Heart right ventricle (tissue), 16 donors: ENCODE measurements at regions not wholly inside any gene's neighbourhood (a gene's known extent, or its start where the extent isn't known, plus 50 kb on each side); places are given as distances from the start of the nearest gene placed in this dataset.

ENCODE experiments used
- ATAC-seq, 8 donors: fragments of 200-7000 bp; cut with Tn5 transposase; one replicate each; pipeline ENCODE4 v1.9.1; 2020; ENCODE audit warnings: mild to moderate bottlenecking in 8 of 8, moderate library complexity in 8 of 8, moderate number of reproducible peaks in 1 of 8
- DNase-seq, 2 donors: peaks; one replicate each; pipeline ENCODE4 v3.0.0-alpha.2; 2020
- H3K27ac ChIP-seq, 10 donors: fragments of 200-600 bp; sonication (generic) in 2 of 10; one replicate each; pipeline versions ENCODE4 v1.5.0 to v1.8.0; 2020 to 2022; ENCODE audit warnings: mild to moderate bottlenecking in 3 of 10
- H3K27me3 ChIP-seq, 7 donors: fragments of 200-600 bp; one replicate each; pipeline ENCODE4 v1.8.0; 2021 to 2022; ENCODE audit warnings: mild to moderate bottlenecking in 2 of 7
- H3K36me3 ChIP-seq, 9 donors: fragments of 200-600 bp; sonication (generic) in 1 of 9; one replicate each; pipeline versions ENCODE4 v1.5.0 to v1.8.0; 2020 to 2022; ENCODE audit warnings: mild to moderate bottlenecking in 2 of 9
- H3K4me1 ChIP-seq, 9 donors: fragments of 200-600 bp; sonication (generic) in 1 of 9; one replicate each; pipeline versions ENCODE4 v1.5.0 to v1.8.0; 2020 to 2022; ENCODE audit warnings: mild to moderate bottlenecking in 4 of 9
- H3K4me3 ChIP-seq, 10 donors: fragments of 200-600 bp; sonication (generic) in 2 of 10; one replicate each; pipeline versions ENCODE4 v1.5.0 to v1.8.0; 2020 to 2022; ENCODE audit warnings: mild to moderate bottlenecking in 7 of 10, moderate library complexity in 2 of 10
- H3K9me3 ChIP-seq, 11 donors: fragments of 200-600 bp in 10 of 11; sonication (generic) in 2 of 11; one replicate each; pipeline versions ENCODE4 v1.5.0 to v1.8.0; 2013 to 2022; ENCODE audit warnings: mild to moderate bottlenecking in 2 of 11, control low read depth in 1 of 11, moderate library complexity in 1 of 11
- WGBS, 2 donors: extraction: QIAGEN DNeasy Blood & Tissue Kit; methylation state at CpG; one replicate each; pipeline ENCODE4 v1.1.7; 2013; ENCODE audit warnings: inconsistent platforms in 1 of 2; 5-methylcytosine and 5-hydroxymethylcytosine counted together
- intact Hi-C, 10 donors: fragments of 100-400 bp; cut with DNase I; formaldehyde crosslinking; loops; one replicate each; pipeline versions ENCODE4 v1.11.1 to v1.14.2; 2022
- TF ChIP-seq, protein P1 (sequence below), 9 donors: fragments of 200-600 bp; sonication (generic) in 2 of 9; IDR thresholded peaks; one replicate each; pipeline versions ENCODE4 v1.5.0 to v1.8.0; 2021 to 2022; ENCODE audit warnings: antibody characterized with exemption in 9 of 9, mild to moderate bottlenecking in 5 of 9, moderate library complexity in 1 of 9
- donor health status: Arrhythmogenic right ventricular cardiomyopathy.
- donor health status: ischemic (EF 13 %, LVEDD 7.1; RV severe dilation, severe dysfunction).
- donor health status: healthy with polysubstance abuse.
- donor health status: DM: no; HTN: yes; CAD: no.
- donor health status: DM: no; HTN: no; CAD: no.
- donor health status: ischemic (EF 25% LVEDD 6.9; RV normal size, moderate dysfunction).
- donor health status: ischemic (EF 25% LVEDD 5.7; RV mildly dilated, moderate dysfunction).
- donor health status: healthy.
- donor health status: DM: yes; HTN: yes; CAD: no.
- donor health status: Ischemic cardiomyopathy.
- donor health status: ischemic (EF 35%, LVEDD 5.7; RV mildly dilated, moderate dysfunction).
- donor health status: nonischemic (EF 11% LVEDD 7.7; RV severe dilation, severe dysfunction).
- donor health status: DM: yes; HTN: yes; CAD: no.
- donor health status: PGD.
- donor health status: ischemic (EF 29% LVEDD 5.4; RV normal size, mild dysfunction).
- donor health status: nonischemic (EF 23%, LVEDD 6.1; RV moderate dilation, normal function).

- WGBS, 2 donors = 25 to 28% methylated on average over 1 of the region's 1 CpG
- Histone ChIP-seq H3K27ac (no peak overlapping the region), H3K4me3 (no peak overlapping the region), H3K9me3 (peaks cover 0 to 13% (median 0%) of the 10 kb centered on the region in 11 donors), H3K4me1 (no peaks in the 10 kb centered on the region), H3K27me3 (no peaks in the 10 kb centered on the region), H3K36me3 (no peaks in the 10 kb centered on the region)
- no peak for DNase-seq
- ATAC-seq = no peak
- intact Hi-C loops = no loop called here
- TF ChIP-seq, protein P1, sequence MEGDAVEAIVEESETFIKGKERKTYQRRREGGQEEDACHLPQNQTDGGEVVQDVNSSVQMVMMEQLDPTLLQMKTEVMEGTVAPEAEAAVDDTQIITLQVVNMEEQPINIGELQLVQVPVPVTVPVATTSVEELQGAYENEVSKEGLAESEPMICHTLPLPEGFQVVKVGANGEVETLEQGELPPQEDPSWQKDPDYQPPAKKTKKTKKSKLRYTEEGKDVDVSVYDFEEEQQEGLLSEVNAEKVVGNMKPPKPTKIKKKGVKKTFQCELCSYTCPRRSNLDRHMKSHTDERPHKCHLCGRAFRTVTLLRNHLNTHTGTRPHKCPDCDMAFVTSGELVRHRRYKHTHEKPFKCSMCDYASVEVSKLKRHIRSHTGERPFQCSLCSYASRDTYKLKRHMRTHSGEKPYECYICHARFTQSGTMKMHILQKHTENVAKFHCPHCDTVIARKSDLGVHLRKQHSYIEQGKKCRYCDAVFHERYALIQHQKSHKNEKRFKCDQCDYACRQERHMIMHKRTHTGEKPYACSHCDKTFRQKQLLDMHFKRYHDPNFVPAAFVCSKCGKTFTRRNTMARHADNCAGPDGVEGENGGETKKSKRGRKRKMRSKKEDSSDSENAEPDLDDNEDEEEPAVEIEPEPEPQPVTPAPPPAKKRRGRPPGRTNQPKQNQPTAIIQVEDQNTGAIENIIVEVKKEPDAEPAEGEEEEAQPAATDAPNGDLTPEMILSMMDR (IDR thresholded peaks at IDR 0.05) = no peak
Observed at GRCh38 chr6:85803721-85804120, 161.0 kb upstream of the SYNCRIP start.

DNA sequence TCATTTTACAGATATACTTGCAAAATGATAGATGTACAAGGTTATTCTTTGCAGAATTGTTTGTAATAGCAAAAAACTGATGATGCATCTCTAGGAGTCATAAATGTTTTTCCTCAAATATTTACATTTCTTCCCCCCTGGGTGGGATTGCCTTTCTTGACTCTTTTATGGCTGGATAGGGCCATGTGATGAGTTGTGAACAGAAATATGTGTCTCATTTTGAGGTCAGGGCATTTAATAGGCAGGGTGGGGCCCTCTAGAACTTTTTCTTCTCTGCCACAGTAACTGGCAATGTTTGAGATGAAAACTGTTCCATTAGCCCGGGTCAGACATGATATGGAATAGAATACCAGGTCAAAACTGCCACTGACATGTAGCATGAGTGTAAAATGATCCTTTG lies 159.5 kb upstream of the SYNCRIP start:
- ATAC-seq (no peak), DNase-seq (no peak)
- Histone ChIP-seq H3K27ac (no peak overlapping the region), H3K4me1 (no peaks in the 10 kb centered on the region), H3K27me3 (no peaks in the 10 kb centered on the region), H3K36me3 (no peaks in the 10 kb centered on the region), H3K4me3 (no peak overlapping the region), H3K9me3 (peaks cover 0 to 2% (median 0%) of the 10 kb centered on the region in 11 donors)
- 49 to 69% methylated on average over 1 of the region's 1 CpG for WGBS, 2 donors
- intact Hi-C loops = no loop called here
- TF ChIP-seq, protein P1 (IDR thresholded peaks at IDR 0.05) = no peak

DNA sequence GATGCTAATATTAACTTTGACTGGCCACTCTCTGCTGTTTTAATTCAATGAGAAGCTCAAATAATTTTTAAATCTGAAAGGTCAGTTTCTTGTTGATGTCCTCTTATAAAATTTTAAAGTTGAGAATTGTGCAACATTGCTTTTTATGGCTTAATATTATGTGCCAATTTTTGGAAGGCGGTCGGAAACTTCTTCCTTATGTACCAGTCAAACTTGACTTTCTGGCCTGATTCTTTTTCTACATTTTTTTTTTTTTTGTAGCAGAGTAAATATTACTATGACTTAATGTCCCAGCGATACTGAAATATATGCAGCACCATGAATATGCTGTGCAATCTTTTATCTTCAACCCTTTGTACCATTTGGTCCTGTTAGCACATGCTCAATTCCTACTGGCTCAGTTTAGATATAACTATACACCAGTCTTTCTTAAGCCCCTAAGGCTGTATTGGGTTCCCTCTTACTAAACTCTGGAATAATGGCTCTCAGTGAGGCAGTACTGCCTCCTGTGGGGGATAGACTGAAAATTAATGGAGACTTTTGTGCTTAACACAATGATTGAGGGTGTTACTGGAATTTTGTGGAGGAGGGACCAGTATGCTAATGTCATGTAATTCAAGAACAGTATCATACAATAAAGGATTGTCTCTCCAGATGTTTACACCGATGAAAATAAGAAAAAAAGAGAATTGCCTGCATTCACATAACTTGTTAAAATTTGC lies 156.4 kb upstream of the SYNCRIP start:
- H3K27me3 ChIP-seq = no peaks in the 10 kb centered on the region
- intact Hi-C loops = no loop called here
- DNase-seq (no peak), ATAC-seq (no peak)
- H3K4me1 ChIP-seq = no peaks in the 10 kb centered on the region
- H3K36me3 ChIP-seq = no peaks in the 10 kb centered on the region
- no peak overlapping the region for H3K27ac ChIP-seq
- H3K9me3 ChIP-seq = no peaks in the 10 kb centered on the region
- no peak overlapping the region for H3K4me3 ChIP-seq
- 89 to 91% methylated on average over 4 of the region's 4 CpGs for WGBS, 2 donors
- TF ChIP-seq, protein P1 (IDR thresholded peaks at IDR 0.05) = no peak

DNA sequence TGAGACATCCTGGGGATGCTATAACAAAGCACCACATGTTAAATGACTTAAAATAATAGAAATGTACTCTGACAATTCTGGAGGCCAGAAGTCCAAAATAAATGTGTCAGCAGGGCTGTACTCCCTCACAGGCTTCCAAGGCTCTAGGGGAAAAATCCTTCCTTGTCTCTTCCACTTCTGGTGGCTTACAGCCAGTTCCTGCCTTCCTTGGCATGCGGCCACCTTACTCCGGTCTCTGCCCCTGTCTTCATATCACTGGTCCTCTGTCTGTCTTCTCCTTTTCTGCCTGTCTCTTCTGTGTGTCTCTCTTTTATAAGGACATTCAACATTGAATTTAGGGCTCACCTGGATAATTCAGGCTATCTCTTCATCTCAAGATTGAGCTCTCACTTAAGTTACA lies 155.3 kb upstream of the SYNCRIP start:
- ATAC-seq (no peak), DNase-seq (no peak)
- WGBS, 2 donors = 44 to 67% methylated on average over 2 of the region's 2 CpGs
- intact Hi-C loops = no loop called here
- H3K27ac ChIP-seq = no peak overlapping the region
- TF ChIP-seq, protein P1 (IDR thresholded peaks at IDR 0.05) = no peak
- H3K4me3 ChIP-seq = no peak overlapping the region
- H3K36me3 ChIP-seq = no peaks in the 10 kb centered on the region
- H3K4me1 ChIP-seq = no peaks in the 10 kb centered on the region
- no peaks in the 10 kb centered on the region for H3K27me3 ChIP-seq
- no peaks in the 10 kb centered on the region for H3K9me3 ChIP-seq
